HG03175 (cell line): ENCODE measurements at regions not wholly inside any gene's neighbourhood (a gene's known extent, or its start where the extent isn't known, plus 50 kb on each side); places are given as distances from the start of the nearest gene placed in this dataset.

Source experiments
- ATAC-seq: cut with Tn5 transposase; IDR thresholded peaks from one replicate; pipeline ENCODE4 v1.9.1; 2021; ENCODE audit warnings: mild to moderate bottlenecking, moderate library complexity; ENCODE audit not compliant: unreplicated experiment

- no peak for ATAC-seq
These were observed 261.0 kb downstream of the PDGFC start for GRCh38 chr4:156710365-156711192.

- no peak for ATAC-seq
These were observed 266.3 kb downstream of the PDGFC start for GRCh38 chr4:156705311-156705710.

- ATAC-seq = no peak
These were observed 276.4 kb downstream of the PDGFC start for GRCh38 chr4:156695163-156695562.

- no peak for ATAC-seq
These were observed 277.2 kb downstream of the PDGFC start for GRCh38 chr4:156694413-156694812.

- ATAC-seq = no peak
These were observed 278.0 kb downstream of the PDGFC start for GRCh38 chr4:156693557-156693956.

GRCh38 chr4:156692016-156692415, 279.6 kb downstream of the PDGFC start:
- no peak for ATAC-seq

GRCh38 chr4:156690572-156690971, 281.0 kb downstream of the PDGFC start:
- no peak for ATAC-seq

- no peak for ATAC-seq
These were observed 285.5 kb downstream of the PDGFC start for GRCh38 chr4:156686120-156686519.

GRCh38 chr4:156685308-156685707, 286.3 kb downstream of the PDGFC start:
- no peak for ATAC-seq

GRCh38 chr4:156677656-156678055, 293.9 kb downstream of the PDGFC start:
- ATAC-seq = no peak

- peak; percentile 65 for ATAC-seq
These were observed 294.5 kb downstream of the PDGFC start for GRCh38 chr4:156677131-156677531.

GRCh38 chr4:156676116-156676851, 295.3 kb downstream of the PDGFC start:
- no peak for ATAC-seq

GRCh38 chr4:156673483-156673882, 298.1 kb downstream of the PDGFC start:
- ATAC-seq = no peak

- ATAC-seq = no peak
These were observed 298.9 kb downstream of the PDGFC start for GRCh38 chr4:156672492-156673305.

- no peak for ATAC-seq
These were observed 305.7 kb downstream of the PDGFC start for GRCh38 chr4:156665780-156666366.

GRCh38 chr4:156663663-156664062, 307.9 kb downstream of the PDGFC start:
- no peak for ATAC-seq

- ATAC-seq = no peak
These were observed 308.7 kb downstream of the PDGFC start for GRCh38 chr4:156662921-156663320.

GRCh38 chr4:156661555-156661954, 310.0 kb downstream of the PDGFC start:
- ATAC-seq = no peak

GRCh38 chr4:156660465-156660864, 311.1 kb downstream of the PDGFC start:
- ATAC-seq = no peak

- no peak for ATAC-seq
These were observed 311.6 kb downstream of the PDGFC start for GRCh38 chr4:156659983-156660382.

GRCh38 chr4:156659570-156659969, 312.0 kb downstream of the PDGFC start:
- ATAC-seq = no peak
